ENCODE measurements at regions not wholly inside any gene's neighbourhood (a gene's known extent, or its start where the extent isn't known, plus 50 kb on each side); places are given as distances from the start of the nearest gene placed in this dataset.

DNA sequence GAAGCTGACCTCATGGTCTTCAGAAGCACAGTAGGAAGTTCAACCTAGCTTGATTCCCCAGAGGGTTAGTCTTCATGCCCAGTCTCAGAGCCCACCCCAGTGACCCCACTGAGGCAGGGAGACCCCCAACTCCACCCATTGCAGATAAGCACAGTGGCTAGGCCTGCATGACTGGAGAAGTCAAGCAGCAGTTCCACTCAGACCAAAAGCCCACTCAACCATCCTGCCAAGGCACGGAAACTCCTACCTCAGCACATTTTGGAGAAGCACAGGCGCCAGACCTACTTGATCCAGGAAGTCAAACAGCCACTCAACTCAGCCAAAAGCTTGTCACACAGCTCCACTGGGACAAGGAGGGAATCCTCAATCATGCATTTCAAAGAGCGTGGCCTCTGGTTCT is 78.4 kb upstream of the HTR1E start:
- TF ChIP-seq, protein P1, sequence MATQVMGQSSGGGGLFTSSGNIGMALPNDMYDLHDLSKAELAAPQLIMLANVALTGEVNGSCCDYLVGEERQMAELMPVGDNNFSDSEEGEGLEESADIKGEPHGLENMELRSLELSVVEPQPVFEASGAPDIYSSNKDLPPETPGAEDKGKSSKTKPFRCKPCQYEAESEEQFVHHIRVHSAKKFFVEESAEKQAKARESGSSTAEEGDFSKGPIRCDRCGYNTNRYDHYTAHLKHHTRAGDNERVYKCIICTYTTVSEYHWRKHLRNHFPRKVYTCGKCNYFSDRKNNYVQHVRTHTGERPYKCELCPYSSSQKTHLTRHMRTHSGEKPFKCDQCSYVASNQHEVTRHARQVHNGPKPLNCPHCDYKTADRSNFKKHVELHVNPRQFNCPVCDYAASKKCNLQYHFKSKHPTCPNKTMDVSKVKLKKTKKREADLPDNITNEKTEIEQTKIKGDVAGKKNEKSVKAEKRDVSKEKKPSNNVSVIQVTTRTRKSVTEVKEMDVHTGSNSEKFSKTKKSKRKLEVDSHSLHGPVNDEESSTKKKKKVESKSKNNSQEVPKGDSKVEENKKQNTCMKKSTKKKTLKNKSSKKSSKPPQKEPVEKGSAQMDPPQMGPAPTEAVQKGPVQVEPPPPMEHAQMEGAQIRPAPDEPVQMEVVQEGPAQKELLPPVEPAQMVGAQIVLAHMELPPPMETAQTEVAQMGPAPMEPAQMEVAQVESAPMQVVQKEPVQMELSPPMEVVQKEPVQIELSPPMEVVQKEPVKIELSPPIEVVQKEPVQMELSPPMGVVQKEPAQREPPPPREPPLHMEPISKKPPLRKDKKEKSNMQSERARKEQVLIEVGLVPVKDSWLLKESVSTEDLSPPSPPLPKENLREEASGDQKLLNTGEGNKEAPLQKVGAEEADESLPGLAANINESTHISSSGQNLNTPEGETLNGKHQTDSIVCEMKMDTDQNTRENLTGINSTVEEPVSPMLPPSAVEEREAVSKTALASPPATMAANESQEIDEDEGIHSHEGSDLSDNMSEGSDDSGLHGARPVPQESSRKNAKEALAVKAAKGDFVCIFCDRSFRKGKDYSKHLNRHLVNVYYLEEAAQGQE (IDR thresholded peaks at IDR 0.05; ENCODE audit: insufficient replicate concordance, low read depth) = no peak
- TF ChIP-seq POLR2AphosphoS5 (IDR thresholded peaks at IDR 0.05; ENCODE audit: low read depth) (no peak), GABPA (IDR thresholded peaks at IDR 0.05; ENCODE audit: low read depth) (no peak), SPI1 (IDR thresholded peaks at IDR 0.05; ENCODE audit: borderline replicate concordance, low read depth) (no peak)
- TF ChIP-seq, protein P2, sequence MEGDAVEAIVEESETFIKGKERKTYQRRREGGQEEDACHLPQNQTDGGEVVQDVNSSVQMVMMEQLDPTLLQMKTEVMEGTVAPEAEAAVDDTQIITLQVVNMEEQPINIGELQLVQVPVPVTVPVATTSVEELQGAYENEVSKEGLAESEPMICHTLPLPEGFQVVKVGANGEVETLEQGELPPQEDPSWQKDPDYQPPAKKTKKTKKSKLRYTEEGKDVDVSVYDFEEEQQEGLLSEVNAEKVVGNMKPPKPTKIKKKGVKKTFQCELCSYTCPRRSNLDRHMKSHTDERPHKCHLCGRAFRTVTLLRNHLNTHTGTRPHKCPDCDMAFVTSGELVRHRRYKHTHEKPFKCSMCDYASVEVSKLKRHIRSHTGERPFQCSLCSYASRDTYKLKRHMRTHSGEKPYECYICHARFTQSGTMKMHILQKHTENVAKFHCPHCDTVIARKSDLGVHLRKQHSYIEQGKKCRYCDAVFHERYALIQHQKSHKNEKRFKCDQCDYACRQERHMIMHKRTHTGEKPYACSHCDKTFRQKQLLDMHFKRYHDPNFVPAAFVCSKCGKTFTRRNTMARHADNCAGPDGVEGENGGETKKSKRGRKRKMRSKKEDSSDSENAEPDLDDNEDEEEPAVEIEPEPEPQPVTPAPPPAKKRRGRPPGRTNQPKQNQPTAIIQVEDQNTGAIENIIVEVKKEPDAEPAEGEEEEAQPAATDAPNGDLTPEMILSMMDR (IDR thresholded peaks at IDR 0.05; ENCODE audit: insufficient read depth, low read length) = no peak
- H3K4me3 ChIP-seq (replicated peaks; ENCODE audit: insufficient read depth, low read length) = no peak overlapping the region

DNA sequence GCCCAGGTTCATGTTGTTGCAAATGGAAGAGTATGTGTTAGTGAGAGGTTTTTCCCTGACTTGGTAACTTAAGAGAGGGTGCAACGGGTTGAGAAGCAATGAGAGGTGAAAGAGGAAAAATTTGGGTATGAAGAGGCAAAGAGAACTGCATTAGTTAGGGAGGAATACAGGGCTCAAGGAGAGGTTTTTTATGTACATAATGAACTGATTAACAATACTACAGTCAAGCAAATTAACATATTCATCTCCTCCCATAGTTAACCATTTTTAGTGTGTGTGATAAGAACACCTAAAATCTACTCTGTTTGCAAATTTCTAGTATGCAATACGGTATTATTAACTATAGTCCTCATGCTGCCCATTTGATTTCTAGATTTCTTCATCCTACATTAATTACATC is 79.5 kb upstream of the HTR1E start:
- no peaks in the 10 kb centered on the region for H3K27me3 ChIP-seq (ENCODE audit: insufficient read depth, poor library complexity, severe bottlenecking)

More for the DNA sequence above, 78.4 kb upstream of the HTR1E start:
- DNase-seq (ENCODE audit: low read depth in 1 of 2, low spot score in 1 of 2) = no peak
- Histone ChIP-seq H3K27me3 (ENCODE audit: insufficient read depth, poor library complexity, severe bottlenecking) (no peaks in the 10 kb centered on the region), H3K27ac (replicated peaks) (no peak overlapping the region)

DNA sequence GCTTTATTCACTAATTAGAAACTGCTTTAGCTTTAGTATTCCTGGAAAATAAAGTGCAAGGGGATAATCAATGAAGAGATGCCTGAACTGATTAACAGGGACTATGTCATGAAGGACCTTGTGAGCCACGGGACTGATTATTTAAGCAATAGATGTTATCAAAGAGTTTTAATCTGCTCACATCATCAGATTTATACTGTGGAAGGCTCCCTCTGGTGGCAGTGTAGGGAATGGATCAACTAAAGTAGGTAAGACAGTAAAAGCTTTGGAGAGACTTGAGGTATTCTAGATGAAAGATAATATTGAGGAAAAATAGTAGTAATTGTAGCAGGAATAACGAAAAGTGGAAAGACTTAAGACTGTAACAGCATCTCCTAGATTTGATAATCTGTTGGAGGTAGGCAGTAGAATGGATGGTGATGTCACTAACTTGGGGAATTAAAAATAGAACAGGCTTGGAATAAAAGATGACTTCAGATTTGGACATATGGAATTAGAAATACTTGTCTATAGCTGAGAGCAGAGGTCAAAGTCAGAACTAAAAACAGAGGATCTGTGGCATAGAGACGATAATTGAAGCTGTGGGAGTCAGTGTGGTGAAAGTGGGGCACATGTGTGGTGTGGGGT is 80.3 kb upstream of the HTR1E start:
- Histone ChIP-seq H3K27ac (replicated peaks) (no peak overlapping the region), H3K27me3 (ENCODE audit: insufficient read depth, poor library complexity, severe bottlenecking) (no peaks in the 10 kb centered on the region), H3K4me3 (replicated peaks; ENCODE audit: insufficient read depth, low read length) (no peak overlapping the region)
- peak in 1 of 2 experiments; percentile 24 for DNase-seq (ENCODE audit: low read depth in 1 of 2, low spot score in 1 of 2)
- no peak for TF ChIP-seq POLR2AphosphoS5 (IDR thresholded peaks at IDR 0.05; ENCODE audit: low read depth)
- TF ChIP-seq, protein P2 (IDR thresholded peaks at IDR 0.05; ENCODE audit: insufficient read depth, low read length) = peak; percentile 39

More for the DNA sequence above, 79.5 kb upstream of the HTR1E start:
- Histone ChIP-seq H3K4me3 (replicated peaks; ENCODE audit: insufficient read depth, low read length) (no peak overlapping the region), H3K27ac (replicated peaks) (no peak overlapping the region)
- DNase-seq (ENCODE audit: low read depth in 1 of 2, low spot score in 1 of 2) = no peak
- TF ChIP-seq, protein P2 (IDR thresholded peaks at IDR 0.05; ENCODE audit: insufficient read depth, low read length) = no peak
- no peak for TF ChIP-seq SPI1 (IDR thresholded peaks at IDR 0.05; ENCODE audit: borderline replicate concordance, low read depth)
- no peak for TF ChIP-seq GABPA (IDR thresholded peaks at IDR 0.05; ENCODE audit: low read depth)
- TF ChIP-seq POLR2AphosphoS5 (IDR thresholded peaks at IDR 0.05; ENCODE audit: low read depth) = no peak

DNA sequence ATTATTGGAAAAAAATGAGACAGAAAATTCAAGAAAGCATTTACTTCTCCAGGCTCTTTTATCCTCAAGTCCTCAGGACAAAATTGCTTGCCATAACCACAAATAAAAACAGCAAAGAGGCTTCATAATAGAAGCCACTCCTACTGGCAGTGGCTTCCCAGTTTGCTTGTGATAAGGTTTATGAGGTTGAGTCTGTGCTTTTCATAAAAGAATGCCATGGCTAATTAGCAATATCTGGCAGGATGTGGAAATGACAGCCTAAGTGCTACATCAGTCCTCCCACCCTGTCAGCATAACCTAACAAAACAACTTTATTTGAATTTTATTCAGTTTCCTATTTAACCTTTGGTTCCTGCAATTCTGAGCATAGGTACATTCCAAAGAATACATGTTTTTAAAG is 80.9 kb upstream of the HTR1E start:
- DNase-seq (ENCODE audit: low read depth in 1 of 2, low spot score in 1 of 2) = no peak
- TF ChIP-seq, protein P1 (IDR thresholded peaks at IDR 0.05; ENCODE audit: insufficient replicate concordance, low read depth) = no peak
- TF ChIP-seq POLR2AphosphoS5 (IDR thresholded peaks at IDR 0.05; ENCODE audit: low read depth) (no peak), GABPA (IDR thresholded peaks at IDR 0.05; ENCODE audit: low read depth) (no peak), SPI1 (IDR thresholded peaks at IDR 0.05; ENCODE audit: borderline replicate concordance, low read depth) (no peak)
- TF ChIP-seq, protein P2 (IDR thresholded peaks at IDR 0.05; ENCODE audit: insufficient read depth, low read length) = no peak
- Histone ChIP-seq H3K27ac (replicated peaks) (no peak overlapping the region), H3K27me3 (ENCODE audit: insufficient read depth, poor library complexity, severe bottlenecking) (no peaks in the 10 kb centered on the region), H3K4me3 (replicated peaks; ENCODE audit: insufficient read depth, low read length) (no peak overlapping the region)
